Sigmoid colon (tissue), 4 donors: ENCODE measurements at regions not wholly inside any gene's neighbourhood (a gene's known extent, or its start where the extent isn't known, plus 50 kb on each side); places are given as distances from the start of the nearest gene placed in this dataset.

ENCODE experiments used
- EP300 ChIP-seq, 4 donors: sonication (generic); formaldehyde crosslinking; IDR thresholded peaks; one replicate each; pipeline ENCODE4 v1.6.1; 2017; ENCODE audit warnings: antibody characterized with exemption in 4 of 4
- POLR2A ChIP-seq, 2 donors: fragments of 450-650 bp; IDR thresholded peaks; one replicate each; pipeline ENCODE4 v1.6.1; 2016; ENCODE audit warnings: antibody characterized with exemption in 2 of 2, mild to moderate bottlenecking in 2 of 2, moderate library complexity in 2 of 2
- POLR2AphosphoS5 ChIP-seq, 4 donors: sonication (generic); formaldehyde crosslinking; IDR thresholded peaks; one replicate each; pipeline ENCODE4 v1.6.1; 2017; ENCODE audit warnings: antibody characterized with exemption in 4 of 4
- TF ChIP-seq, protein P1 (sequence below), 4 experiments: fragments of 450-650 bp in 3 of 4; fragments of 200-600 bp in 1 of 4; IDR thresholded peaks; one replicate each; pipeline ENCODE4 v1.5.1; 2016 to 2019; ENCODE audit warnings: antibody characterized with exemption in 4 of 4, mild to moderate bottlenecking in 3 of 4, moderate library complexity in 2 of 4

DNA sequence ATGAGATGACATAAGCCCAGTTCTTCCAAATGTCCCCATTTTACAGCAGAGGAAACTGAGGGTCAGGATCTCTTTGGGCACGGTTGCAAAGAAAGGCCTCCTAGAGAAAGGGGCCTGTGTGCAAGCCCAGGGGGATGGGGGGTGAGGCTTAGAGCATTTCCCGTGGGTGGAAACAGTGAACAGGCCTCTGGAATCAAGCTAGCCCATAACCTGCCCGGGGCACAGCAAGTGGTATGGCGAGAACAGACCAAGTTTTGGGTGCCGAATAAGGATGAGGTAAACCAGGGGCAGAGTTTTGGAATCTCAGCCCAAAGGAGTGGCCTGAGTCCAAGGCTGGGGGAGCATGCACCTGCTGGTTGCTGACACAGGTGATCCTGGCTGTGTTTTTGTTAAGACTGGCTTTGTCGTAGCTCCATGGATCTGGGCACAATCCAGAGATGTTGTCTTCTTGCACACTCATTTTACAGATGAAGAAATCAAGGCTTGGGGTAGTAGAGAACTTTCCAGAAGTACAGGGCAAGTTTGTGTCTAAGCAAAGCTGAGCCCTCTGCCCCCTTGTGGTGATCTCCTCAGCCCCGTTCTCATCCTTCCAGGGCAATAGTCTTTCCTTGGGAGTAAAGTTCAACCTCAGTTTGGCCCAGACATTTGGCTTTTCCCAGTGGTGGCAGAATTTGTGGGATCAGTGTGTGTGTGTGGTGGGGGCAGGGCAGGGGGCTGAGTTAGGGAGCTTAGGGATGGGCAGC lies 53.5 kb upstream of the MYEOV start:
- TF ChIP-seq, protein P1, sequence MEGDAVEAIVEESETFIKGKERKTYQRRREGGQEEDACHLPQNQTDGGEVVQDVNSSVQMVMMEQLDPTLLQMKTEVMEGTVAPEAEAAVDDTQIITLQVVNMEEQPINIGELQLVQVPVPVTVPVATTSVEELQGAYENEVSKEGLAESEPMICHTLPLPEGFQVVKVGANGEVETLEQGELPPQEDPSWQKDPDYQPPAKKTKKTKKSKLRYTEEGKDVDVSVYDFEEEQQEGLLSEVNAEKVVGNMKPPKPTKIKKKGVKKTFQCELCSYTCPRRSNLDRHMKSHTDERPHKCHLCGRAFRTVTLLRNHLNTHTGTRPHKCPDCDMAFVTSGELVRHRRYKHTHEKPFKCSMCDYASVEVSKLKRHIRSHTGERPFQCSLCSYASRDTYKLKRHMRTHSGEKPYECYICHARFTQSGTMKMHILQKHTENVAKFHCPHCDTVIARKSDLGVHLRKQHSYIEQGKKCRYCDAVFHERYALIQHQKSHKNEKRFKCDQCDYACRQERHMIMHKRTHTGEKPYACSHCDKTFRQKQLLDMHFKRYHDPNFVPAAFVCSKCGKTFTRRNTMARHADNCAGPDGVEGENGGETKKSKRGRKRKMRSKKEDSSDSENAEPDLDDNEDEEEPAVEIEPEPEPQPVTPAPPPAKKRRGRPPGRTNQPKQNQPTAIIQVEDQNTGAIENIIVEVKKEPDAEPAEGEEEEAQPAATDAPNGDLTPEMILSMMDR (IDR thresholded peaks at IDR 0.05): peak in 1 of 4 experiments; percentile 9
- no peak for TF ChIP-seq POLR2AphosphoS5 (IDR thresholded peaks at IDR 0.05)
- TF ChIP-seq EP300 (IDR thresholded peaks at IDR 0.05): no peak
- no peak for TF ChIP-seq POLR2A (IDR thresholded peaks at IDR 0.05)
